ENCODE measurements at regions not wholly inside any gene's neighbourhood (a gene's known extent, or its start where the extent isn't known, plus 50 kb on each side); places are given as distances from the start of the nearest gene placed in this dataset.

GRCh38 chr15:95741830-95742229 is 588.7 kb upstream of the NR2F2 start:
- Histone ChIP-seq H3K4me3 (replicated peaks; ENCODE audit: insufficient read depth, low read length) (no peak overlapping the region), H3K27ac (replicated peaks) (no peak overlapping the region), H3K27me3 (ENCODE audit: insufficient read depth, poor library complexity, severe bottlenecking) (no peaks in the 10 kb centered on the region)
- TF ChIP-seq REST (IDR thresholded peaks at IDR 0.05; ENCODE audit: insufficient replicate concordance, low read depth) (no peak), GABPA (IDR thresholded peaks at IDR 0.05; ENCODE audit: low read depth) (no peak), CTCF (IDR thresholded peaks at IDR 0.05; ENCODE audit: insufficient read depth, low read length) (no peak), POLR2AphosphoS5 (IDR thresholded peaks at IDR 0.05; ENCODE audit: low read depth) (no peak), SPI1 (IDR thresholded peaks at IDR 0.05; ENCODE audit: borderline replicate concordance, low read depth) (no peak)
- DNase-seq (ENCODE audit: low read depth in 1 of 2, low spot score in 1 of 2), result no peak

GRCh38 chr15:95742256-95742655 is 588.2 kb upstream of the NR2F2 start:
- TF ChIP-seq POLR2AphosphoS5 (IDR thresholded peaks at IDR 0.05; ENCODE audit: low read depth) (no peak), GABPA (IDR thresholded peaks at IDR 0.05; ENCODE audit: low read depth) (no peak), SPI1 (IDR thresholded peaks at IDR 0.05; ENCODE audit: borderline replicate concordance, low read depth) (no peak), CTCF (IDR thresholded peaks at IDR 0.05; ENCODE audit: insufficient read depth, low read length) (no peak), REST (IDR thresholded peaks at IDR 0.05; ENCODE audit: insufficient replicate concordance, low read depth) (no peak)
- H3K27ac ChIP-seq (replicated peaks), result no peak overlapping the region
- no peak for DNase-seq (ENCODE audit: low read depth in 1 of 2, low spot score in 1 of 2)
- no peaks in the 10 kb centered on the region for H3K27me3 ChIP-seq (ENCODE audit: insufficient read depth, poor library complexity, severe bottlenecking)
- no peak overlapping the region for H3K4me3 ChIP-seq (replicated peaks; ENCODE audit: insufficient read depth, low read length)

- TF ChIP-seq GABPA (IDR thresholded peaks at IDR 0.05; ENCODE audit: low read depth), result no peak
- TF ChIP-seq POLR2AphosphoS5 (IDR thresholded peaks at IDR 0.05; ENCODE audit: low read depth), result no peak
- no peak for TF ChIP-seq CTCF (IDR thresholded peaks at IDR 0.05; ENCODE audit: insufficient read depth, low read length)
- no peak for TF ChIP-seq SPI1 (IDR thresholded peaks at IDR 0.05; ENCODE audit: borderline replicate concordance, low read depth)
- TF ChIP-seq REST (IDR thresholded peaks at IDR 0.05; ENCODE audit: insufficient replicate concordance, low read depth), result no peak
- Histone ChIP-seq H3K27me3 (ENCODE audit: insufficient read depth, poor library complexity, severe bottlenecking) (no peaks in the 10 kb centered on the region), H3K27ac (replicated peaks) (no peak overlapping the region), H3K4me3 (replicated peaks; ENCODE audit: insufficient read depth, low read length) (no peak overlapping the region)
- DNase-seq (ENCODE audit: low read depth in 1 of 2, low spot score in 1 of 2), result no peak
These were observed 587.7 kb upstream of the NR2F2 start for GRCh38 chr15:95742836-95743235.
